H1 (cell line): ENCODE measurements at regions not wholly inside any gene's neighbourhood (a gene's known extent, or its start where the extent isn't known, plus 50 kb on each side); places are given as distances from the start of the nearest gene placed in this dataset.

Experiments
- CHD2 ChIP-seq: IDR thresholded peaks from 2 replicates; pipeline ENCODE4 v1.6.1; 2012; ENCODE audit warnings: low read length, improper control_type of control experiment
- TF ChIP-seq, protein P1 (sequence below), 3 experiments: IDR thresholded peaks; 1 replicate in 2 of 3; 2 replicates in 1 of 3; pipeline versions ENCODE4 v1.5.1 to v1.6.1; 2011; ENCODE audit warnings: low read length in 3 of 3, mild to moderate bottlenecking in 3 of 3, inconsistent platforms in 2 of 3, low read depth in 1 of 3, moderate library complexity in 1 of 3; ENCODE audit not compliant: insufficient read depth in 1 of 3; ENCODE audit errors: control extremely low read depth in 1 of 3

- TF ChIP-seq CHD2, result no peak
- TF ChIP-seq, protein P1, sequence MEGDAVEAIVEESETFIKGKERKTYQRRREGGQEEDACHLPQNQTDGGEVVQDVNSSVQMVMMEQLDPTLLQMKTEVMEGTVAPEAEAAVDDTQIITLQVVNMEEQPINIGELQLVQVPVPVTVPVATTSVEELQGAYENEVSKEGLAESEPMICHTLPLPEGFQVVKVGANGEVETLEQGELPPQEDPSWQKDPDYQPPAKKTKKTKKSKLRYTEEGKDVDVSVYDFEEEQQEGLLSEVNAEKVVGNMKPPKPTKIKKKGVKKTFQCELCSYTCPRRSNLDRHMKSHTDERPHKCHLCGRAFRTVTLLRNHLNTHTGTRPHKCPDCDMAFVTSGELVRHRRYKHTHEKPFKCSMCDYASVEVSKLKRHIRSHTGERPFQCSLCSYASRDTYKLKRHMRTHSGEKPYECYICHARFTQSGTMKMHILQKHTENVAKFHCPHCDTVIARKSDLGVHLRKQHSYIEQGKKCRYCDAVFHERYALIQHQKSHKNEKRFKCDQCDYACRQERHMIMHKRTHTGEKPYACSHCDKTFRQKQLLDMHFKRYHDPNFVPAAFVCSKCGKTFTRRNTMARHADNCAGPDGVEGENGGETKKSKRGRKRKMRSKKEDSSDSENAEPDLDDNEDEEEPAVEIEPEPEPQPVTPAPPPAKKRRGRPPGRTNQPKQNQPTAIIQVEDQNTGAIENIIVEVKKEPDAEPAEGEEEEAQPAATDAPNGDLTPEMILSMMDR (IDR thresholded peaks at IDR 0.05; ENCODE audit: control extremely low read depth in 1 of 3, insufficient read depth in 1 of 3, low read depth in 1 of 3, low read length in 3 of 3), result no peak
These were observed 131.5 kb upstream of the CTTNBP2NL start (continued) for GRCh38 chr1:112264553-112264952.
